ENCODE measurements at regions not wholly inside any gene's neighbourhood (a gene's known extent, or its start where the extent isn't known, plus 50 kb on each side); places are given as distances from the start of the nearest gene placed in this dataset.
"Not testable (repeated sequence)": the region's sequence is repeated elsewhere in the genome, so short reads cannot be mapped to it uniquely, and the experiment has no call there.

GRCh38 chr18:75698861-75699260, 271.4 kb upstream of the SMIM21 start:
- Histone ChIP-seq H3K27me3 (no peaks in the 10 kb centered on the region), H3K4me3 (no peak overlapping the region), H3K36me3 (no peaks in the 10 kb centered on the region), H3K27ac (replicated peaks in 1 of 4) (no peak overlapping the region), H3K4me1 (no peaks in the 10 kb centered on the region), H3K9me3 (no peaks in the 10 kb centered on the region)
- 96% methylated on average over 7 of the region's 7 CpGs for WGBS
- intact Hi-C loops (cut with DNase I) = no loop called here
- TF ChIP-seq CTCF (IDR thresholded peaks at IDR 0.05) (no peak), EP300 (IDR thresholded peaks at IDR 0.05) (no peak), POLR2A (IDR thresholded peaks at IDR 0.05; ENCODE audit: low read depth) (no peak), POLR2AphosphoS5 (IDR thresholded peaks at IDR 0.05) (no peak)
- DNase-seq (ENCODE audit: extremely low spot score) = no peak

- no peaks in the 10 kb centered on the region for H3K36me3 ChIP-seq
- intact Hi-C loops (cut with DNase I) = no loop called here
- no peak overlapping the region for H3K27ac ChIP-seq (replicated peaks in 1 of 4)
- no peaks in the 10 kb centered on the region for H3K9me3 ChIP-seq
- whole genome bisulfite sequencing = 72% methylated on average over 4 of the region's 4 CpGs
- H3K27me3 ChIP-seq = no peaks in the 10 kb centered on the region
- DNase-seq (ENCODE audit: extremely low spot score) = no peak
- H3K4me3 ChIP-seq = no peak overlapping the region
- TF ChIP-seq POLR2A (IDR thresholded peaks at IDR 0.05; ENCODE audit: low read depth) = no peak
- no peak for TF ChIP-seq POLR2AphosphoS5 (IDR thresholded peaks at IDR 0.05)
- TF ChIP-seq CTCF (IDR thresholded peaks at IDR 0.05) = no peak
- TF ChIP-seq EP300 (IDR thresholded peaks at IDR 0.05) = no peak
- H3K4me1 ChIP-seq = no peaks in the 10 kb centered on the region
Observed at GRCh38 chr18:75697493-75697892, 270.0 kb upstream of the SMIM21 start.

GRCh38 chr18:75696391-75696790, 268.9 kb upstream of the SMIM21 start:
- no peaks in the 10 kb centered on the region for H3K9me3 ChIP-seq
- TF ChIP-seq CTCF (IDR thresholded peaks at IDR 0.05) (no peak), POLR2A (IDR thresholded peaks at IDR 0.05; ENCODE audit: low read depth) (no peak), POLR2AphosphoS5 (IDR thresholded peaks at IDR 0.05) (no peak), EP300 (IDR thresholded peaks at IDR 0.05) (no peak)
- no peak overlapping the region for H3K27ac ChIP-seq (replicated peaks in 1 of 4)
- H3K27me3 ChIP-seq = no peaks in the 10 kb centered on the region
- H3K36me3 ChIP-seq = no peaks in the 10 kb centered on the region
- whole genome bisulfite sequencing = 82% methylated on average over 5 of the region's 5 CpGs
- no peaks in the 10 kb centered on the region for H3K4me1 ChIP-seq
- intact Hi-C loops (cut with DNase I) = no loop called here
- H3K4me3 ChIP-seq = no peak overlapping the region
- no peak for DNase-seq (ENCODE audit: extremely low spot score)

- intact Hi-C loops (cut with DNase I) = no loop called here
- TF ChIP-seq POLR2A (IDR thresholded peaks at IDR 0.05; ENCODE audit: low read depth) (no peak), EP300 (IDR thresholded peaks at IDR 0.05) (no peak), POLR2AphosphoS5 (IDR thresholded peaks at IDR 0.05) (no peak), CTCF (IDR thresholded peaks at IDR 0.05) (no peak)
- H3K36me3 ChIP-seq = no peaks in the 10 kb centered on the region
- no peaks in the 10 kb centered on the region for H3K9me3 ChIP-seq
- H3K4me1 ChIP-seq = no peaks in the 10 kb centered on the region
- DNase-seq (ENCODE audit: extremely low spot score) = no peak
- H3K27me3 ChIP-seq = no peaks in the 10 kb centered on the region
- H3K27ac ChIP-seq (replicated peaks in 1 of 4) = no peak overlapping the region
- H3K4me3 ChIP-seq = no peak overlapping the region
- 78% methylated on average over 5 of the region's 5 CpGs for WGBS
Observed at GRCh38 chr18:75694292-75694691, 266.8 kb upstream of the SMIM21 start.

- no peak overlapping the region for H3K4me3 ChIP-seq
- H3K36me3 ChIP-seq = no peaks in the 10 kb centered on the region
- H3K9me3 ChIP-seq = no peaks in the 10 kb centered on the region
- DNase-seq (ENCODE audit: extremely low spot score) = no peak
- H3K27me3 ChIP-seq = no peaks in the 10 kb centered on the region
- intact Hi-C loops (cut with DNase I) = no loop called here
- H3K27ac ChIP-seq (replicated peaks in 1 of 4) = no peak overlapping the region
- H3K4me1 ChIP-seq = peaks cover 0 to 13% (median 8%) of the 10 kb centered on the region in 4 donors
- TF ChIP-seq EP300 (IDR thresholded peaks at IDR 0.05) (no peak), CTCF (IDR thresholded peaks at IDR 0.05) (no peak), POLR2AphosphoS5 (IDR thresholded peaks at IDR 0.05) (no peak), POLR2A (IDR thresholded peaks at IDR 0.05; ENCODE audit: low read depth) (no peak)
- 96% methylated on average over 8 of the region's 8 CpGs for WGBS
Observed at GRCh38 chr18:75691483-75691882, 264.0 kb upstream of the SMIM21 start.

- DNase-seq (ENCODE audit: extremely low spot score); H3K4me3 ChIP-seq; H3K27me3 ChIP-seq; H3K27ac ChIP-seq (replicated peaks in 1 of 4); H3K9me3 ChIP-seq; intact Hi-C loops (cut with DNase I); H3K36me3 ChIP-seq: not testable (repeated sequence)
- 96% methylated on average over 3 of the region's 3 CpGs for WGBS
- H3K4me1 ChIP-seq = peaks cover 0 to 13% (median 8%) of the 10 kb centered on the region in 4 donors
Observed at GRCh38 chr18:75690283-75690682, 262.8 kb upstream of the SMIM21 start.
